Adrenal gland (tissue), 9 donors: ENCODE measurements at regions not wholly inside any gene's neighbourhood (a gene's known extent, or its start where the extent isn't known, plus 50 kb on each side); places are given as distances from the start of the nearest gene placed in this dataset.

Experiments
- DNase-seq, 7 donors: peaks; one replicate each; pipeline ENCODE4 v3.0.0-alpha.2; 2019 to 2020
- H3K27ac ChIP-seq, 5 donors: fragments of 200-600 bp; sonication (generic) in 4 of 5; 1 replicate in 3 of 5; 2 replicates in 2 of 5; pipeline versions ENCODE4 v1.5.1 to v1.8.0; 2016 to 2020; ENCODE audit warnings: mild to moderate bottlenecking in 1 of 5
- H3K27me3 ChIP-seq: fragments of 200-600 bp; 2 replicates; pipeline ENCODE4 v1.8.0; 2021
- H3K36me3 ChIP-seq, 2 donors: fragments of 200-600 bp; replicated peaks in 1 of 2; 1 replicate in 1 of 2; 2 replicates in 1 of 2; pipeline versions ENCODE4 v1.5.1 to v1.8.0; 2018 to 2022
- H3K4me1 ChIP-seq, 2 donors: fragments of 200-600 bp; replicated peaks in 1 of 2; 1 replicate in 1 of 2; 2 replicates in 1 of 2; pipeline versions ENCODE4 v1.5.1 to v1.8.0; 2018 to 2021
- H3K4me3 ChIP-seq, 4 donors: fragments of 200-600 bp; sonication (generic) in 3 of 4; one replicate each; pipeline ENCODE4 v1.5.1; 2016 to 2018
- H3K9me3 ChIP-seq, 3 donors: fragments of 200-600 bp; sonication (generic) in 1 of 3; replicated peaks in 1 of 3; 1 replicate in 2 of 3; 2 replicates in 1 of 3; pipeline versions ENCODE4 v1.5.1 to v1.8.0; 2016 to 2021
- CTCF ChIP-seq, 6 experiments: fragments of 450-650 bp in 4 of 6; fragments of 200-600 bp in 2 of 6; sonication (generic) in 1 of 6; IDR thresholded peaks; 1 replicate in 5 of 6; 2 replicates in 1 of 6; pipeline versions ENCODE4 v1.5.1 to v1.8.0; 2016 to 2021; ENCODE audit warnings: antibody characterized with exemption in 6 of 6, mild to moderate bottlenecking in 2 of 6, moderate library complexity in 1 of 6
- POLR2A ChIP-seq, 2 donors: fragments of 450-650 bp; IDR thresholded peaks; one replicate each; pipeline ENCODE4 v1.6.1; 2017; ENCODE audit warnings: antibody characterized with exemption in 2 of 2, mild to moderate bottlenecking in 2 of 2, moderate library complexity in 1 of 2
- WGBS, 4 donors: extraction: QIAGEN DNeasy Blood & Tissue Kit in 2 of 4; methylation state at CpG; one replicate each; pipeline versions ENCODE4 v1.1.5 to v1.1.7; 2013 to 2017; 5-methylcytosine and 5-hydroxymethylcytosine counted together
- intact Hi-C, 2 donors: fragments of 100-400 bp; cut with DNase I; formaldehyde crosslinking; loops; one replicate each; pipeline versions ENCODE4 v1.14.1 to v1.15.0; 2022 to 2023
- donor health status: healthy with polysubstance abuse.
- donor health status: Bipolar disorder and iron deficiency.
- donor health status: DM: yes; HTN: yes; CAD: no.
- donor health status: DM: no; HTN: no; CAD: no.
- donor health status: DM: no; HTN: no; CAD: no.

- no peak for TF ChIP-seq POLR2A (IDR thresholded peaks at IDR 0.05)
- TF ChIP-seq CTCF (IDR thresholded peaks at IDR 0.05), result no peak
- DNase-seq, result no peak
- Histone ChIP-seq H3K9me3 (no peaks in the 10 kb centered on the region), H3K36me3 (no peaks in the 10 kb centered on the region), H3K4me1 (peaks cover 0 to 6% of the 10 kb centered on the region in 2 donors), H3K4me3 (no peak overlapping the region), H3K27me3 (no peaks in the 10 kb centered on the region), H3K27ac (no peak overlapping the region)
- intact Hi-C loops, result no loop called here
- 80 to 97% (median 88%) methylated on average over 1 of the region's 1 CpG for WGBS, 4 donors
Observed at GRCh38 chr3:31364188-31364587, 168.5 kb upstream of the STT3B start.

- no peaks in the 10 kb centered on the region for H3K9me3 ChIP-seq
- no peaks in the 10 kb centered on the region for H3K27me3 ChIP-seq
- TF ChIP-seq CTCF (IDR thresholded peaks at IDR 0.05) (no peak), POLR2A (IDR thresholded peaks at IDR 0.05) (no peak)
- DNase-seq, result no peak
- intact Hi-C loops, result no loop called here
- H3K4me3 ChIP-seq, result no peak overlapping the region
- H3K27ac ChIP-seq, result no peak overlapping the region
- H3K36me3 ChIP-seq, result no peaks in the 10 kb centered on the region
- peaks cover 0 to 6% of the 10 kb centered on the region in 2 donors for H3K4me1 ChIP-seq
Observed at GRCh38 chr3:31364711-31365110, 168.0 kb upstream of the STT3B start.

GRCh38 chr3:31367518-31367917 is 165.2 kb upstream of the STT3B start:
- TF ChIP-seq CTCF (IDR thresholded peaks at IDR 0.05) (no peak), POLR2A (IDR thresholded peaks at IDR 0.05) (no peak)
- no peaks in the 10 kb centered on the region for H3K9me3 ChIP-seq
- no peaks in the 10 kb centered on the region for H3K36me3 ChIP-seq
- H3K27me3 ChIP-seq, result no peaks in the 10 kb centered on the region
- 96 to 100% (median 97%) methylated on average over 2 of the region's 2 CpGs for WGBS, 4 donors
- intact Hi-C loops, result no loop called here
- no peak overlapping the region for H3K4me3 ChIP-seq
- H3K4me1 ChIP-seq, result peaks cover 4 to 6% of the 10 kb centered on the region in 2 donors
- no peak overlapping the region for H3K27ac ChIP-seq
- no peak for DNase-seq

- Histone ChIP-seq H3K9me3 (no peaks in the 10 kb centered on the region), H3K4me1 (peaks cover 1 to 4% of the 10 kb centered on the region in 2 donors), H3K27me3 (no peaks in the 10 kb centered on the region), H3K27ac (no peak overlapping the region), H3K36me3 (no peaks in the 10 kb centered on the region), H3K4me3 (no peak overlapping the region)
- 86 to 88% (median 86%) methylated on average over 2 of the region's 2 CpGs for WGBS, 4 donors
- intact Hi-C loops, result no loop called here
- DNase-seq, result no peak
- TF ChIP-seq CTCF (IDR thresholded peaks at IDR 0.05) (no peak), POLR2A (IDR thresholded peaks at IDR 0.05) (no peak)
Observed at GRCh38 chr3:31369637-31370379, 162.9 kb upstream of the STT3B start.
